ENCODE measurements at regions not wholly inside any gene's neighbourhood (a gene's known extent, or its start where the extent isn't known, plus 50 kb on each side); places are given as distances from the start of the nearest gene placed in this dataset.

- H3K27me3 ChIP-seq (ENCODE audit: low read depth): peaks cover 11% of the 10 kb centered on the region
- no peaks in the 10 kb centered on the region for H3K36me3 ChIP-seq
- no peak for DNase-seq
- H3K9me3 ChIP-seq (replicated peaks): no peaks in the 10 kb centered on the region
- no peak for TF ChIP-seq CTCF (IDR thresholded peaks at IDR 0.05; ENCODE audit: borderline replicate concordance)
- H3K4me1 ChIP-seq: no peaks in the 10 kb centered on the region
- no peak overlapping the region for H3K4me3 ChIP-seq
- intact Hi-C loops (cut with micrococcal nuclease): no loop called here
- H3K27ac ChIP-seq (replicated peaks): no peak overlapping the region
These were observed 274.1 kb upstream of the TMEM161B start for GRCh38 chr5:88542786-88543185.

- no peaks in the 10 kb centered on the region for H3K4me1 ChIP-seq
- intact Hi-C loops (cut with micrococcal nuclease): no loop called here
- DNase-seq: no peak
- no peaks in the 10 kb centered on the region for H3K36me3 ChIP-seq
- no peak overlapping the region for H3K4me3 ChIP-seq
- H3K27me3 ChIP-seq (ENCODE audit: low read depth): peaks cover 11% of the 10 kb centered on the region
- no peak overlapping the region for H3K27ac ChIP-seq (replicated peaks)
- H3K9me3 ChIP-seq (replicated peaks): no peaks in the 10 kb centered on the region
- no peak for TF ChIP-seq CTCF (IDR thresholded peaks at IDR 0.05; ENCODE audit: borderline replicate concordance)
These were observed 271.9 kb upstream of the TMEM161B start for GRCh38 chr5:88540471-88541115.

GRCh38 chr5:88539693-88540365 is 271.2 kb upstream of the TMEM161B start:
- H3K36me3 ChIP-seq: no peaks in the 10 kb centered on the region
- intact Hi-C loops (cut with micrococcal nuclease): no loop called here
- no peak for DNase-seq
- no peak overlapping the region for H3K27ac ChIP-seq (replicated peaks)
- no peak overlapping the region for H3K4me3 ChIP-seq
- H3K4me1 ChIP-seq: no peaks in the 10 kb centered on the region
- TF ChIP-seq CTCF (IDR thresholded peaks at IDR 0.05; ENCODE audit: borderline replicate concordance): no peak
- peaks cover 11% of the 10 kb centered on the region for H3K27me3 ChIP-seq (ENCODE audit: low read depth)
- no peaks in the 10 kb centered on the region for H3K9me3 ChIP-seq (replicated peaks)

- H3K27me3 ChIP-seq (ENCODE audit: low read depth): peaks cover 11% of the 10 kb centered on the region
- intact Hi-C loops (cut with micrococcal nuclease): no loop called here
- H3K27ac ChIP-seq (replicated peaks): no peak overlapping the region
- no peak for TF ChIP-seq CTCF (IDR thresholded peaks at IDR 0.05; ENCODE audit: borderline replicate concordance)
- H3K4me1 ChIP-seq: no peaks in the 10 kb centered on the region
- no peaks in the 10 kb centered on the region for H3K36me3 ChIP-seq
- no peaks in the 10 kb centered on the region for H3K9me3 ChIP-seq (replicated peaks)
- H3K4me3 ChIP-seq: no peak overlapping the region
- DNase-seq: no peak
These were observed 270.4 kb upstream of the TMEM161B start for GRCh38 chr5:88539026-88539425.

GRCh38 chr5:88536146-88536545 is 267.5 kb upstream of the TMEM161B start:
- peaks cover 12% of the 10 kb centered on the region for H3K27me3 ChIP-seq (ENCODE audit: low read depth)
- DNase-seq: no peak
- H3K4me3 ChIP-seq: no peak overlapping the region
- intact Hi-C loops (cut with micrococcal nuclease): no loop called here
- TF ChIP-seq CTCF (IDR thresholded peaks at IDR 0.05; ENCODE audit: borderline replicate concordance): no peak
- no peaks in the 10 kb centered on the region for H3K36me3 ChIP-seq
- H3K4me1 ChIP-seq: no peaks in the 10 kb centered on the region
- no peaks in the 10 kb centered on the region for H3K9me3 ChIP-seq (replicated peaks)
- H3K27ac ChIP-seq (replicated peaks): no peak overlapping the region
